ENCODE measurements at regions not wholly inside any gene's neighbourhood (a gene's known extent, or its start where the extent isn't known, plus 50 kb on each side); places are given as distances from the start of the nearest gene placed in this dataset.
"Not testable (repeated sequence)": the region's sequence is repeated elsewhere in the genome, so short reads cannot be mapped to it uniquely, and the experiment has no call there.

DNA sequence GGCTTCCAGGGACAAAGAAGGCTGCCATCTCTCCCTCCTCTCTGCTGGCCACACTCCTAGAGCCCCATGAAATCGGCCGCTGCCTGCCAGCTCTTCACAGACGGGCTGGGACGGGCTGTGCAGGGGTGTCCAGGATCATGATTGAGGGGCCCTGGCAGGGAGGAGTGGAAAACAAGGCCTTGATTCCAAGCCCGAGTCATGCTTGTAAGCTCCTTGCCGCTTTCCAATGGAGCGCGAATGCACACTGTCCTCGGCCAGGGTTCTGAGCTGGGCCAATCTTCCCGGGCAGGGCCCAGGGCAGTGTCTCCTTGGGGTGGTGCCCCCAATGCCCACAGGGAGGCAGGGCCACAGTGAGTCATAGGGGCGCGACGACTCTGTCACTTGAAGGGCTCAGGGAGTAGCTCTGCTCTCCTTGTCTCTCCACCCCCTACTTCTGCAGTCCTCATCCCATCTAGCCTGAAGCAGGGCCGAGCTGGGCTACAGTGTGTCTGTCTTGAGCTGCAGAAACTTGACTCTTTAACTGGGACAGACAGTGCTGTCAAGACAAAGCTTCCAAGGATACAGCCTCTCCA lies 186.2 kb upstream of the SVIL start:
- DNase-seq, result no peak

GRCh38 chr10:29816801-29817558 lies 182.2 kb upstream of the SVIL start:
- no peak for DNase-seq

DNA sequence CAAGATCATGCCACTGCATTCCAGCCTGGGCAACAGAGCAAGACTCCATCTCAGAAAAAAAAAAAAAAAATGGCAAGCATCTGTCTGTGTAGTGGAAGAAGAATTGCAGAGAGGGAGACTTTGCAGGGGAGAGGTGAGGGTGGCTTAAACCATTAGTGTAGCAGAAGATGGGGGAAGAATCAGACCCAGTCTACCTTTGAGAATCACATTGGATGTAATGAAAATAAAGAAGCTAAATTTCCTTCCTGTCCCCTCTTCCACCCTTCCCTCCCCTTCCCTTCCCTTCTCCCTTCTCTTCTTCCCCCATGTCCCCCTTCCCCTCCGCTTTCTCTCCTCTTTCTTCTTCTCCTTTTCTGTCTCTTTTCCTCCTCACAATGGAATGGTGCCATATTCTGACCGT lies 180.8 kb upstream of the SVIL start:
- no peak for DNase-seq

DNA sequence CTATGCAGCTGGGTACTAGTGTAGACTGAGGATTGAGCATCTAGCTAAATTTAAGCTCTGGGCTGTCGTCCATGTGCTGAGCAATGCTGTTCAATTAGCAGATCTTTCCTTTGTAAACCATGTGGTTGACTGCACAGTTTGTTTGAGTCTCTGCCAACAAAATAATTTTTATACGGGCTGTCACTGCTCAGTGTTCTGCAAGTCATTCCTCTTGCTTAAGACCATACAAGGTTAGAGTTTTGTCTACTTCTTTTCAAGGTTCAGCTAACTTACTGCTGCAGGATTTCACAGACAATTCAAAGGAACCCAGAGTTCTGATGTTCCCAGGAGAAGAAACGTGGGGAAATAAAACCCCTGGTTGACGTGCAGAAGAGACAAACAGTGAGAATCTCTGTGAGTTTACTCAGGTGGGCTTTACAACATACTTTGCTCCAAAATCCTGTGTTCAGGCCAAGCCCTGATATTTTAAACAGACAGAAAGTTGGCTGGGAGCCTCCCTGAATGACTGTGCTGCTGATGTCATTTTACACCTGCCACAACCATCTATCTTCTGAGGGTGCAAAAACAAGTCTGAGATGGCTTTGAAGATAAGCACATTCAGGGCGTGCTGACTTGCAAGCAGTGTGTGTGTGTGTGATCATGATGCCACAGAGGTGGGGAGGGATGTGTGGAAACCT lies 177.1 kb upstream of the SVIL start:
- no peak for DNase-seq

GRCh38 chr10:29810816-29811215 lies 176.0 kb upstream of the SVIL start:
- DNase-seq, result no peak

- not testable (repeated sequence) for DNase-seq
These were observed 175.5 kb upstream of the SVIL start for GRCh38 chr10:29810231-29810630.

- no peak for DNase-seq
These were observed 174.6 kb upstream of the SVIL start for GRCh38 chr10:29809383-29809782.

GRCh38 chr10:29807163-29807806 lies 172.5 kb upstream of the SVIL start:
- DNase-seq, result no peak

GRCh38 chr10:29806350-29806788 lies 171.6 kb upstream of the SVIL start:
- no peak for DNase-seq

DNA sequence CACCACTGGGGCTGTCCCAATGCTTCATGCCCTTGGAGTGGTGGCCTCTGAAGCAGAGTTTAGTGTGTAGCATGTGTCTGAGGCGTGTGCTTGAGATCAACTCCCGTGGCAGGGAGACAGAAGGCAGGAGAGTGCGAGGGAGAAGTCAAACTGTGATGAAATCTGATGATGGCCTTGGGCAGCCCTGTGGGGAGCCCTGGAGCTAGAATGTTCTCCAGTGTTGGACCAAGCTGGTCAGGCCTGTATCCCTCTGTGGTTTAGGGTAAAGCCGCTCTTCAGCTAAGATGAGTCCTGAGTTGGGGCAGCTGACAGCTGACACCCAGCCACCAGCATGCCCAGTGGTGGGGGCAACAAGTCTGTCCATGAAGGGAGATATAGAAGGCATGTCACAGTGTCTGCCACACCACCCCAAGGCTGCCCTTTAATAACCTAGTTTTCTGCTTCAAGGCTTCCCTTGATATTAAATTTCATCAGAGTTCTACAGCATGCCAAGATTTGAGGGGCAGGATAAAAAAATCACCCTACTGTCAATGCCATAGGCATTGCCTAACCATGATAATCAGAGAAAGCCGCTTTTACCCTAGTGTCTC lies 170.5 kb upstream of the SVIL start:
- DNase-seq, result no peak

GRCh38 chr10:29804025-29804852 lies 169.5 kb upstream of the SVIL start:
- DNase-seq, result no peak

DNA sequence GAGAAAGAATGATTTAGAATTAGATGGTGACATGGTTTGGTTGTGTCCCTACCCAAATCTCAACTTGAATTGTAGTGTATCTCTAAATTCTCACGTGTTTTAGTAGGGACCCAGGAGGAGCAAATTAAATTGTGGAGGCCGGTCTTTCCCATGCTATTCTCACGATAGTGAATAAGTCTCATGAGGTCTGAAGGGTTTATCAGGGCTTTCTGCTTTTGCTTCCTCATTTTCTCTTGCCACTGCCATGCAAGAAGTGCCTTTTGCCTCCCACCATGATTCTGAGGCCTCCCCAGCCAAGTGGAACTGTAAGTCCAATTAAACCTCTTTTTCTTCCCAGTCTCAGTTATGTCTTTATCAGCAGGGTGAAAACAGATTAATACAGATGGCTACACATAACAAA lies 167.4 kb upstream of the SVIL start:
- DNase-seq, result no peak

- DNase-seq, result no peak
These were observed 164.3 kb upstream of the SVIL start for GRCh38 chr10:29798921-29799690.

- no peak for DNase-seq
These were observed 162.8 kb upstream of the SVIL start for GRCh38 chr10:29797616-29798015.

- DNase-seq, result no peak
These were observed 161.1 kb upstream of the SVIL start for GRCh38 chr10:29795850-29796249.

GRCh38 chr10:29794776-29795611 lies 160.2 kb upstream of the SVIL start:
- DNase-seq, result no peak

GRCh38 chr10:29791773-29792172 lies 157.0 kb upstream of the SVIL start:
- no peak for DNase-seq

- DNase-seq, result no peak
These were observed 155.4 kb upstream of the SVIL start for GRCh38 chr10:29790207-29790606.

GRCh38 chr10:29788113-29788512 lies 153.3 kb upstream of the SVIL start:
- DNase-seq, result no peak

DNA sequence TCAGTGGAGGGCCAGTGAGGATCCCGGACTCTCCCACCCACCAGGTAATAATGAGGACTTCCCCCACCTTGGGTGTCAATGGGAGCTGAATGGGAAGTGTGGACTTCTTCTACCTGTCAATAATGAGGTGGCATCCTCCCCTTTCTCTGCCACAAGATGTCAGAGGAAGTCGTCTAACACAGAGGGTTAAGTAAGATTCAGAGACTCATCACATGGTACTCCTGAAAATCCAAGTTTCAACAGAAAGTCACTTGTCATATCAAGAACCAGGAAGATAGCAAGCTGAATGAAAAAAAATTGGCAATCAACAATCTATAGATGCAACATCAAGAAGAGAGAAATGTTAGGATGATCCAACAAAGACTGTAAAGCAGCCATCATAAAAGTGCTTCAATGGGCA lies 150.9 kb upstream of the SVIL start:
- DNase-seq, result no peak
